HepG2 (cell line): ENCODE measurements at regions not wholly inside any gene's neighbourhood (a gene's known extent, or its start where the extent isn't known, plus 50 kb on each side); places are given as distances from the start of the nearest gene placed in this dataset.

Experiments
- ATAC-seq: fragments of 200-7000 bp; cut with Tn5 transposase; 3 replicates; pipeline ENCODE4 v1.9.1; 2020; ENCODE audit warnings: mild to moderate bottlenecking, moderate library complexity
- BruUV-seq: library from RNA; stranded (reverse); fragments of 400-500 nt; replicated peaks from 2 replicates; lab custom pipeline; 2021; lab: Mats Ljungman, UMichigan
- CTCF ChIA-PET: fragments of 300-600 bp; formaldehyde crosslinking; extraction: SDS; loops from one replicate; lab custom pipeline; 2021; ENCODE audit warnings: low total read pairs, inconsistent platforms, low intra/inter-chr PET ratio; lab: Yijun Ruan, JAX
- POLR2A ChIA-PET: fragments of 350-600 bp; sonication (Branson Sonifier 250); formaldehyde crosslinking; loops from one replicate; lab custom pipeline; 2020; ENCODE audit warnings: antibody characterized with exemption, inconsistent platforms; lab: Yijun Ruan, JAX
- DNase-seq: peaks from one replicate; pipeline ENCODE4 v3.0.0-alpha.2; 2015; ENCODE audit warnings: low spot score
- FAIRE-seq: peaks from 3 replicates; lab custom pipeline; 2011; peaks lifted over from hg19 to GRCh38; lab: Jason Lieb, UNC
- H2AFZ ChIP-seq: one replicate; pipeline ENCODE4 v1.6.1; 2011; ENCODE audit warnings: low read length, inconsistent platforms
- H3K27ac ChIP-seq: fragments of 300-600 bp; 3 replicates; pipeline ENCODE4 v1.8.0; 2011; ENCODE audit warnings: mixed run types, mild to moderate bottlenecking, mixed read lengths, low read length, inconsistent platforms; ENCODE audit not compliant: insufficient read depth; ENCODE audit errors: extremely low read length
- H3K27me3 ChIP-seq, 2 experiments: fragments of 200-600 bp in 1 of 2; 2 replicates in 1 of 2; 3 replicates in 1 of 2; pipeline versions ENCODE4 v1.6.0 to v1.8.0; 2011; ENCODE audit warnings: low read length in 2 of 2, mild to moderate bottlenecking in 2 of 2, moderate library complexity in 2 of 2, inconsistent platforms in 1 of 2; ENCODE audit not compliant: insufficient read depth in 2 of 2, control insufficient read depth in 1 of 2
- H3K36me3 ChIP-seq, 2 experiments: fragments of 200-600 bp in 1 of 2; replicated peaks in 1 of 2; 2 replicates in 1 of 2; 3 replicates in 1 of 2; pipeline versions ENCODE4 v1.5.1 to v1.8.0; 2011; ENCODE audit warnings: low read length in 2 of 2, inconsistent platforms in 1 of 2; ENCODE audit not compliant: insufficient read depth in 2 of 2, control insufficient read depth in 1 of 2
- H3K4me1 ChIP-seq: 2 replicates; pipeline ENCODE4 v1.5.1; 2012; ENCODE audit warnings: low read length, inconsistent platforms; ENCODE audit not compliant: insufficient read depth
- H3K4me2 ChIP-seq: 2 replicates; pipeline ENCODE4 v1.6.0; 2011; ENCODE audit warnings: low read depth, low read length, inconsistent platforms
- H3K4me3 ChIP-seq, 3 experiments: fragments of 200-600 bp in 1 of 3; sonication (generic), shearing (Covaris generic) in 1 of 3; replicated peaks in 1 of 3; 2 replicates each; pipeline ENCODE4 v1.5.1; 2011 to 2016; ENCODE audit warnings: low read length in 3 of 3, inconsistent platforms in 2 of 3, low read depth in 2 of 3, mild to moderate bottlenecking in 2 of 3, control low read depth in 1 of 3, mixed read lengths in 1 of 3; ENCODE audit not compliant: insufficient read depth in 1 of 3
- H3K79me2 ChIP-seq: one replicate; pipeline ENCODE4 v1.6.1; 2011; ENCODE audit warnings: low read length, inconsistent platforms; ENCODE audit not compliant: insufficient read depth
- H3K9ac ChIP-seq: 2 replicates; pipeline ENCODE4 v1.6.0; 2011; ENCODE audit warnings: mild to moderate bottlenecking, low read depth, low read length, inconsistent platforms; ENCODE audit not compliant: insufficient read depth
- H3K9me3 ChIP-seq: 2 replicates; pipeline ENCODE4 v1.5.1; 2012; ENCODE audit warnings: mild to moderate bottlenecking, low read length
- H4K20me1 ChIP-seq: 2 replicates; pipeline ENCODE4 v1.6.0; 2011; ENCODE audit warnings: inconsistent platforms, mild to moderate bottlenecking, low read length, moderate library complexity; ENCODE audit not compliant: insufficient read depth
- NAIF1 ChIP-seq: sonication (generic); formaldehyde crosslinking; IDR thresholded peaks from 2 replicates; pipeline ENCODE4 v1.5.0; 2020; ENCODE audit warnings: mild to moderate bottlenecking, missing genetic modification reagents, borderline replicate concordance
- ONECUT2 ChIP-seq: sonication (generic); formaldehyde crosslinking; IDR thresholded peaks from 2 replicates; pipeline ENCODE4 v1.4.0; 2020; ENCODE audit warnings: missing genetic modification reagents
- SMAD3 ChIP-seq: sonication (generic); formaldehyde crosslinking; IDR thresholded peaks from 2 replicates; pipeline ENCODE4 v1.4.0; 2020; ENCODE audit warnings: missing genetic modification reagents
- ZMYM3 ChIP-seq: sonication (generic); formaldehyde crosslinking; IDR thresholded peaks from 2 replicates; pipeline ENCODE4 v1.5.1; 2020; ENCODE audit warnings: mild to moderate bottlenecking, missing genetic modification reagents
- ZNF530 ChIP-seq: sonication (generic); formaldehyde crosslinking; IDR thresholded peaks from 2 replicates; pipeline ENCODE4 v1.5.0; 2020; ENCODE audit warnings: low read depth, mild to moderate bottlenecking, missing genetic modification reagents
- ZNF552 ChIP-seq: sonication (generic); formaldehyde crosslinking; IDR thresholded peaks from 2 replicates; pipeline ENCODE4 v1.9.0; 2022; ENCODE audit warnings: missing genetic modification reagents, mild to moderate bottlenecking, borderline replicate concordance
- ZNF777 ChIP-seq: sonication (generic); formaldehyde crosslinking; IDR thresholded peaks from 2 replicates; pipeline ENCODE4 v1.4.0; 2020; ENCODE audit warnings: missing genetic modification reagents
- in situ Hi-C: cut with HindIII; loops from 2 replicates; pipeline ENCODE4 v1.10.0; 2017; ENCODE audit warnings: low pct_unique_long_range_greater_than_20kb; ENCODE audit not compliant: extremely low pct_ligation_motif_present
- intact Hi-C: fragments of 100-400 bp; cut with micrococcal nuclease; formaldehyde crosslinking; loops from one replicate; pipeline ENCODE4 v1.10.0; 2022; ENCODE audit not compliant: unreplicated experiment
- TF ChIP-seq, protein P1 (sequence below): sonication (generic); formaldehyde crosslinking; IDR thresholded peaks from 2 replicates; pipeline ENCODE4 v1.5.0; 2020; ENCODE audit warnings: mild to moderate bottlenecking, missing genetic modification reagents, borderline replicate concordance

GRCh38 chr5:103708601-103709000 lies 146.0 kb upstream of the NUDT12 start:
- Histone ChIP-seq H3K4me2 (no peak overlapping the region), H4K20me1 (no peaks in the 10 kb centered on the region), H2AFZ (no peak overlapping the region), H3K4me1 (no peaks in the 10 kb centered on the region), H3K79me2 (no peaks in the 10 kb centered on the region), H3K27ac (no peak overlapping the region), H3K9me3 (no peaks in the 10 kb centered on the region), H3K4me3 (no peak overlapping the region), H3K9ac (no peak overlapping the region), H3K36me3 (no peaks in the 10 kb centered on the region), H3K27me3 (no peaks in the 10 kb centered on the region)
- ChIA-PET CTCF (no interaction called here), POLR2A (no interaction called here)
- in situ Hi-C loops (no loop called here), intact Hi-C loops (no loop called here)
- ATAC-seq (no peak), DNase-seq (no peak), FAIRE-seq (no peak)
- no TSS peak for BruUV-seq
- no peak for TF ChIP-seq ONECUT2
- no peak for TF ChIP-seq ZNF530 (CRISPR knock-in tag)
- TF ChIP-seq NAIF1 (CRISPR knock-in tag): no peak
- no peak for TF ChIP-seq ZMYM3 (CRISPR knock-in tag)
- TF ChIP-seq, protein P1, sequence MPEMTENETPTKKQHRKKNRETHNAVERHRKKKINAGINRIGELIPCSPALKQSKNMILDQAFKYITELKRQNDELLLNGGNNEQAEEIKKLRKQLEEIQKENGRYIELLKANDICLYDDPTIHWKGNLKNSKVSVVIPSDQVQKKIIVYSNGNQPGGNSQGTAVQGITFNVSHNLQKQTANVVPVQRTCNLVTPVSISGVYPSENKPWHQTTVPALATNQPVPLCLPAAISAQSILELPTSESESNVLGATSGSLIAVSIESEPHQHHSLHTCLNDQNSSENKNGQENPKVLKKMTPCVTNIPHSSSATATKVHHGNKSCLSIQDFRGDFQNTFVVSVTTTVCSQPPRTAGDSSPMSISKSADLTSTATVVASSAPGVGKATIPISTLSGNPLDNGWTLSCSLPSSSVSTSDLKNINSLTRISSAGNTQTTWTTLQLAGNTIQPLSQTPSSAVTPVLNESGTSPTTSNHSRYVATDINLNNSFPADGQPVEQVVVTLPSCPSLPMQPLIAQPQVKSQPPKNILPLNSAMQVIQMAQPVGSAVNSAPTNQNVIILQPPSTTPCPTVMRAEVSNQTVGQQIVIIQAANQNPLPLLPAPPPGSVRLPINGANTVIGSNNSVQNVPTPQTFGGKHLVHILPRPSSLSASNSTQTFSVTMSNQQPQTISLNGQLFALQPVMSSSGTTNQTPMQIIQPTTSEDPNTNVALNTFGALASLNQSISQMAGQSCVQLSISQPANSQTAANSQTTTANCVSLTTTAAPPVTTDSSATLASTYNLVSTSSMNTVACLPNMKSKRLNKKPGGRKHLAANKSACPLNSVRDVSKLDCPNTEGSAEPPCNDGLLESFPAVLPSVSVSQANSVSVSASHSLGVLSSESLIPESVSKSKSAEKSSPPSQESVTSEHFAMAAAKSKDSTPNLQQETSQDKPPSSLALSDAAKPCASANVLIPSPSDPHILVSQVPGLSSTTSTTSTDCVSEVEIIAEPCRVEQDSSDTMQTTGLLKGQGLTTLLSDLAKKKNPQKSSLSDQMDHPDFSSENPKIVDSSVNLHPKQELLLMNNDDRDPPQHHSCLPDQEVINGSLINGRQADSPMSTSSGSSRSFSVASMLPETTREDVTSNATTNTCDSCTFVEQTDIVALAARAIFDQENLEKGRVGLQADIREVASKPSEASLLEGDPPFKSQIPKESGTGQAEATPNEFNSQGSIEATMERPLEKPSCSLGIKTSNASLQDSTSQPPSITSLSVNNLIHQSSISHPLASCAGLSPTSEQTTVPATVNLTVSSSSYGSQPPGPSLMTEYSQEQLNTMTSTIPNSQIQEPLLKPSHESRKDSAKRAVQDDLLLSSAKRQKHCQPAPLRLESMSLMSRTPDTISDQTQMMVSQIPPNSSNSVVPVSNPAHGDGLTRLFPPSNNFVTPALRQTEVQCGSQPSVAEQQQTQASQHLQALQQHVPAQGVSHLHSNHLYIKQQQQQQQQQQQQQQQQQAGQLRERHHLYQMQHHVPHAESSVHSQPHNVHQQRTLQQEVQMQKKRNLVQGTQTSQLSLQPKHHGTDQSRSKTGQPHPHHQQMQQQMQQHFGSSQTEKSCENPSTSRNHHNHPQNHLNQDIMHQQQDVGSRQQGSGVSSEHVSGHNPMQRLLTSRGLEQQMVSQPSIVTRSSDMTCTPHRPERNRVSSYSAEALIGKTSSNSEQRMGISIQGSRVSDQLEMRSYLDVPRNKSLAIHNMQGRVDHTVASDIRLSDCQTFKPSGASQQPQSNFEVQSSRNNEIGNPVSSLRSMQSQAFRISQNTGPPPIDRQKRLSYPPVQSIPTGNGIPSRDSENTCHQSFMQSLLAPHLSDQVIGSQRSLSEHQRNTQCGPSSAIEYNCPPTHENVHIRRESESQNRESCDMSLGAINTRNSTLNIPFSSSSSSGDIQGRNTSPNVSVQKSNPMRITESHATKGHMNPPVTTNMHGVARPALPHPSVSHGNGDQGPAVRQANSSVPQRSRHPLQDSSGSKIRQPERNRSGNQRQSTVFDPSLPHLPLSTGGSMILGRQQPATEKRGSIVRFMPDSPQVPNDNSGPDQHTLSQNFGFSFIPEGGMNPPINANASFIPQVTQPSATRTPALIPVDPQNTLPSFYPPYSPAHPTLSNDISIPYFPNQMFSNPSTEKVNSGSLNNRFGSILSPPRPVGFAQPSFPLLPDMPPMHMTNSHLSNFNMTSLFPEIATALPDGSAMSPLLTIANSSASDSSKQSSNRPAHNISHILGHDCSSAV (CRISPR knock-in tag): no peak
- no peak for TF ChIP-seq ZNF777 (CRISPR knock-in tag)
- no peak for TF ChIP-seq ZNF552
- TF ChIP-seq SMAD3 (CRISPR knock-in tag): no peak
